Neural crest cell (in vitro differentiated cells): ENCODE measurements at regions not wholly inside any gene's neighbourhood (a gene's known extent, or its start where the extent isn't known, plus 50 kb on each side); places are given as distances from the start of the nearest gene placed in this dataset.

Experiments used
- DNase-seq: peaks from one replicate; pipeline ENCODE4 v3.0.0; 2021; ENCODE audit warnings: low read depth, mixed read lengths, low spot score
- H3K27ac Mint-ChIP-seq: one replicate; pipeline ENCODE4 v1.8.0; 2021; ENCODE audit warnings: mild to moderate bottlenecking, mixed read lengths; ENCODE audit not compliant: unreplicated experiment
- H3K27me3 Mint-ChIP-seq: 2 replicates; pipeline ENCODE4 v1.8.0; 2021; ENCODE audit warnings: low read depth, mild to moderate bottlenecking, mixed read lengths
- H3K36me3 Mint-ChIP-seq: 2 replicates; pipeline ENCODE4 v1.8.0; 2021; ENCODE audit warnings: low read depth, mild to moderate bottlenecking, mixed read lengths
- H3K4me1 Mint-ChIP-seq: 2 replicates; pipeline ENCODE4 v1.8.0; 2021; ENCODE audit warnings: mixed read lengths
- H3K4me3 Mint-ChIP-seq: one replicate; pipeline ENCODE4 v1.8.0; 2021; ENCODE audit warnings: mild to moderate bottlenecking, mixed read lengths
- H3K9me3 Mint-ChIP-seq: 2 replicates; pipeline ENCODE4 v1.8.0; 2021; ENCODE audit warnings: mixed read lengths
- TF ChIP-seq, protein P1 (sequence below): fragments of 200-600 bp; sonication (generic); conservative IDR thresholded peaks from 2 replicates; pipeline ENCODE4 v1.5.0; 2021; ENCODE audit warnings: antibody characterized with exemption, mild to moderate bottlenecking

DNA sequence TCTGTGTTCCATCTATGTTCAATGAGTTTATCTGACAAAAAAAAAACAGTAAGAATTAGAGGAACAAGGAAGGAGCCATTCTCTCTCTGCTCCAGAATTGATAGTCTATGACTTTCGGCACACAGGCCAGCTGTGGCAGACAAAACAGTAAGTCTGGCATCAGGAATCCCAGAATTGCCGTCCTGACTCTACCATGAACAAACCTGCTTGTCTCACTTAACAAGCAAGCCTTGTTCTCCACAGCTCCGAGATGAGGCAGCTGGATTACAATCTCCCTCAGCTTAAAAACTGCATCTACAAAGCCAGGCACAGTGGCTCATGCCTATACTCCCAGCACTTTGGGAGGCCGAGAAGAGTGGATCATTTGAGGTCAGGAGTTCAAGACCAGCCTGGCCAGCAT, 153.6 kb upstream of the TMCC3 start:
- Mint-ChIP-seq H3K27ac (no peak overlapping the region), H3K9me3 (peaks cover 3% of the 10 kb centered on the region), H3K4me3 (no peak overlapping the region), H3K4me1 (no peaks in the 10 kb centered on the region), H3K36me3 (no peaks in the 10 kb centered on the region), H3K27me3 (no peaks in the 10 kb centered on the region)
- TF ChIP-seq, protein P1, sequence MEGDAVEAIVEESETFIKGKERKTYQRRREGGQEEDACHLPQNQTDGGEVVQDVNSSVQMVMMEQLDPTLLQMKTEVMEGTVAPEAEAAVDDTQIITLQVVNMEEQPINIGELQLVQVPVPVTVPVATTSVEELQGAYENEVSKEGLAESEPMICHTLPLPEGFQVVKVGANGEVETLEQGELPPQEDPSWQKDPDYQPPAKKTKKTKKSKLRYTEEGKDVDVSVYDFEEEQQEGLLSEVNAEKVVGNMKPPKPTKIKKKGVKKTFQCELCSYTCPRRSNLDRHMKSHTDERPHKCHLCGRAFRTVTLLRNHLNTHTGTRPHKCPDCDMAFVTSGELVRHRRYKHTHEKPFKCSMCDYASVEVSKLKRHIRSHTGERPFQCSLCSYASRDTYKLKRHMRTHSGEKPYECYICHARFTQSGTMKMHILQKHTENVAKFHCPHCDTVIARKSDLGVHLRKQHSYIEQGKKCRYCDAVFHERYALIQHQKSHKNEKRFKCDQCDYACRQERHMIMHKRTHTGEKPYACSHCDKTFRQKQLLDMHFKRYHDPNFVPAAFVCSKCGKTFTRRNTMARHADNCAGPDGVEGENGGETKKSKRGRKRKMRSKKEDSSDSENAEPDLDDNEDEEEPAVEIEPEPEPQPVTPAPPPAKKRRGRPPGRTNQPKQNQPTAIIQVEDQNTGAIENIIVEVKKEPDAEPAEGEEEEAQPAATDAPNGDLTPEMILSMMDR, result no peak
- DNase-seq, result no peak

DNA sequence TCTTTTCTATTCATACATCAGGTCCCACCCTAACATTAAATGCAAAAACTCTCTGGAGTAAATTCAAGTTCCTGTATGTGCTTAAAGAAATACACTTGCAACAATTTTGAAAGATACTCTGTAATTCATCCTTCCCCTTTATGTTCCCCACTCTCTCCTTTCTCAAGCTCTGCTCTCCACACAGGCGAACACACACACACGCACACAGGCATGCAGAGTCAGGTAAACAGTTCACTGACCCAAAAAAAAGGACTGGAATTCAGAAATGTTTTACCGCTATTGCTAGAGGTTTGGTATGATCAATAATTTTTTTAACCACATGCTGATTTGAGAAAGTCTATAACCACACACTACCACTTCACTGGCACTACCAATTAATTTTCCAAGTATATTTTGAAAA, 152.4 kb upstream of the TMCC3 start:
- Mint-ChIP-seq H3K36me3 (no peaks in the 10 kb centered on the region), H3K9me3 (peaks cover 3% of the 10 kb centered on the region), H3K4me1 (no peaks in the 10 kb centered on the region), H3K4me3 (no peak overlapping the region), H3K27me3 (no peaks in the 10 kb centered on the region), H3K27ac (no peak overlapping the region)
- TF ChIP-seq, protein P1, result no peak
- no peak for DNase-seq

DNA sequence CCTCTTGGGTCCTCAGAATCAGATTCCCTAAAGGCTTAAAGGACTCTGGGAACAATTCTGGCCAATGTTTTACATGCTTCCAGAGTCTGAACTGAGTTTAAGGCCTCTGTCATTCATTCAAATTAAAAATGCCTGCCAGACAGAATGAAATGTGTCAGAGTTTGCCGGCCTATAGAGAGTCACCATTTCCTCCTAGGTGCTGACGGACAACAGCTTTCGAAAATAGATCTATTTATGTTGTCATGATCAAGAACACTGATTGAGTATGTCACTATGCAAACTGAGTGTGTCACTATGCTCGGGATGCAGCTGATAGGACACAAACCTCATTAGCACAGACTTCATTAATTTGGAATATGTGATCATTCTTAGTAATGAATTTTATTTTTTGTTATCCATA, 151.4 kb upstream of the TMCC3 start:
- Mint-ChIP-seq H3K27me3 (no peaks in the 10 kb centered on the region), H3K9me3 (peaks cover 3% of the 10 kb centered on the region), H3K4me3 (no peak overlapping the region), H3K27ac (no peak overlapping the region), H3K4me1 (no peaks in the 10 kb centered on the region), H3K36me3 (no peaks in the 10 kb centered on the region)
- DNase-seq, result no peak
- TF ChIP-seq, protein P1, result no peak

DNA sequence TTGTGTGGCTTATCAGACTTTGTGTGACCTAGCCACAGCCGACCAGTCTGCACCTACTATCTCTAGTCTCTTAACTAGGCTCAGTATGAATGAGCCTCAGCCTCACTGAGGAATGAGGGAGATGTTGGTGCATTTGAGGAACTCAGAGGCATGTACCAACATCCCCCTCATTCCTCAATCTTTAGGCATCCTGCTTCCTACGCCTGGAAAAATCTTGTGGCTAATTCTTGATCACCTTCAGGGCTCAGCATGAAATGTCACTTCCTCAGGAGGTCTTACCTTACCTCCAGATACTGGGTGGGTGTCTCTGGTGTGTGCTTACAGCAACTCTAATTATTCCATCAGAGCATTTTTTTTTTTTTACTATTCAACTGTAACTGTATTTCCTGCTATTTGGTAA, 148.8 kb upstream of the TMCC3 start:
- Mint-ChIP-seq H3K4me3 (no peak overlapping the region), H3K4me1 (peaks cover 3% of the 10 kb centered on the region), H3K36me3 (no peaks in the 10 kb centered on the region), H3K9me3 (no peaks in the 10 kb centered on the region), H3K27ac (no peak overlapping the region), H3K27me3 (no peaks in the 10 kb centered on the region)
- TF ChIP-seq, protein P1, result no peak
- DNase-seq, result no peak

DNA sequence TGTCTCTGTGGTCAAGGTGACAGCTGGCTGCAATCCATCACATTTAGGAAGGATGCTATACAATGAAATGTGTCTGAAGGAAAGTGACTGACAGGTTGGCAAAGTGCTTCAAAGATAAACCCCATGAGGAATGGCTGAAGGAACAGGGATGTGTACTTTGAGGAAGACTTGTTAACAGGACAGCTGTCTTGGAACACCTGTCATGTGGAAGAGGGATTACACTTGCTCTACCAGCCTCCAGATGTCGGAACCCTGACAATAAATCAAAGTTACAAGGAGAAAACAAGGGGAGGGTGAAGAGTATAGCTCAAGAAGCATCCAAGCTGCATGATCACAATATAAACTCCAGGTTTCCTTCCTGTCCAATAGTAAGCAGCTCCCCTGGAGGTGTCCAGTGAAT, 147.8 kb upstream of the TMCC3 start:
- no peak for DNase-seq
- H3K27me3 Mint-ChIP-seq, result no peaks in the 10 kb centered on the region
- no peaks in the 10 kb centered on the region for H3K36me3 Mint-ChIP-seq
- TF ChIP-seq, protein P1, result no peak
- no peak overlapping the region for H3K4me3 Mint-ChIP-seq
- no peaks in the 10 kb centered on the region for H3K9me3 Mint-ChIP-seq
- peaks cover 3% of the 10 kb centered on the region for H3K4me1 Mint-ChIP-seq
- H3K27ac Mint-ChIP-seq, result no peak overlapping the region

DNA sequence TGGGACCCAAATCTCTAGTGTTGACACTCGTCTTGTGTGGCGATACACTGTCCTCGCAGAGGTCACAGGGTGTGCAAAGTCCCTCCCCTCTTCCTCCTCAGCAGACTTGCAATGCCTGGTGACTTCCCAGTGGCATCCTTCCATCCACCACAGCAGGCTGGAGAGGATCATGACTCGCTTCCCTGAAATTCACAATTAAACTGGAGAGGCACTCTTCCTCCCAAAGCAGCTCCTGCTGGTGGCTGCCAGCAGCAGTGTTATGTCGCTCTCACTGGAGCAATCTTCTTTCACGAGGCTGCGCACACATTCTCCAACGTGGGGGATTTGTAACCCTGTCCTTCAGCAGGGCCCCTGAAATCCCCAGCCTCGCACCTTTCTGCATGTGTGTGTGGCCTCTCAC, 145.2 kb upstream of the TMCC3 start:
- Mint-ChIP-seq H3K4me3 (no peak overlapping the region), H3K9me3 (no peaks in the 10 kb centered on the region), H3K27ac (no peak overlapping the region), H3K36me3 (no peaks in the 10 kb centered on the region), H3K27me3 (no peaks in the 10 kb centered on the region), H3K4me1 (peaks cover 3% of the 10 kb centered on the region)
- no peak for DNase-seq
- TF ChIP-seq, protein P1, result no peak
